ENCODE measurements at regions not wholly inside any gene's neighbourhood (a gene's known extent, or its start where the extent isn't known, plus 50 kb on each side); places are given as distances from the start of the nearest gene placed in this dataset.

DNA sequence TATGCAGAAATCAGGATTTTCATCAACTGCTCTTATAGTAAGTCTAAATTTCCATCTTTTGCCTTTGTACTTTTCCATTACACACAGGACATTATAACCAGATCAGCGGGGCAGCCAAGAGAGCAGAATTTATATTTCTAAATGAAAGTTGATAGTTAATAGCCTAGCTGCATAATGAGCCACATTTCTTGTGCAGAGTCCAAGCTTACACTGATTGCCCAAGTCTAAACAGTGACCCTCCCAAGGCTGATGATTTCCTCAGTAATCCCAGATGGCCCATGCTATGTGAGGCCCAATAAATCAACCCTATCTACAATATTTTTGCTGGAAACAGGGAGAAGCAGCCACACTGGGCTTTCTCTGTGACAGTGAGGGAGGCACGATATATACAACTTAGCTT lies 475.8 kb upstream of the KCNMB2 start:
- DNase-seq (no peak), ATAC-seq (peak in 3 of 4 donors; percentile 30 to 48 (median 35))
- no peak for TF ChIP-seq POLR2A (IDR thresholded peaks at IDR 0.05)
- TF ChIP-seq, protein P1, sequence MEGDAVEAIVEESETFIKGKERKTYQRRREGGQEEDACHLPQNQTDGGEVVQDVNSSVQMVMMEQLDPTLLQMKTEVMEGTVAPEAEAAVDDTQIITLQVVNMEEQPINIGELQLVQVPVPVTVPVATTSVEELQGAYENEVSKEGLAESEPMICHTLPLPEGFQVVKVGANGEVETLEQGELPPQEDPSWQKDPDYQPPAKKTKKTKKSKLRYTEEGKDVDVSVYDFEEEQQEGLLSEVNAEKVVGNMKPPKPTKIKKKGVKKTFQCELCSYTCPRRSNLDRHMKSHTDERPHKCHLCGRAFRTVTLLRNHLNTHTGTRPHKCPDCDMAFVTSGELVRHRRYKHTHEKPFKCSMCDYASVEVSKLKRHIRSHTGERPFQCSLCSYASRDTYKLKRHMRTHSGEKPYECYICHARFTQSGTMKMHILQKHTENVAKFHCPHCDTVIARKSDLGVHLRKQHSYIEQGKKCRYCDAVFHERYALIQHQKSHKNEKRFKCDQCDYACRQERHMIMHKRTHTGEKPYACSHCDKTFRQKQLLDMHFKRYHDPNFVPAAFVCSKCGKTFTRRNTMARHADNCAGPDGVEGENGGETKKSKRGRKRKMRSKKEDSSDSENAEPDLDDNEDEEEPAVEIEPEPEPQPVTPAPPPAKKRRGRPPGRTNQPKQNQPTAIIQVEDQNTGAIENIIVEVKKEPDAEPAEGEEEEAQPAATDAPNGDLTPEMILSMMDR (IDR thresholded peaks at IDR 0.05): no peak
- no peak overlapping the region for H3K4me3 ChIP-seq
- no peaks in the 10 kb centered on the region for H3K4me1 ChIP-seq
- no peaks in the 10 kb centered on the region for H3K27me3 ChIP-seq
- H3K27ac ChIP-seq: no peak overlapping the region
- no peaks in the 10 kb centered on the region for H3K9me3 ChIP-seq
- intact Hi-C loops (cut with DNase I): no loop called here
- 77% methylated on average over 2 of the region's 2 CpGs for WGBS (ENCODE audit: insufficient coverage, low coverage, low lambda C conversion rate, missing lambda C conversion rate)
- no peaks in the 10 kb centered on the region for H3K36me3 ChIP-seq

DNA sequence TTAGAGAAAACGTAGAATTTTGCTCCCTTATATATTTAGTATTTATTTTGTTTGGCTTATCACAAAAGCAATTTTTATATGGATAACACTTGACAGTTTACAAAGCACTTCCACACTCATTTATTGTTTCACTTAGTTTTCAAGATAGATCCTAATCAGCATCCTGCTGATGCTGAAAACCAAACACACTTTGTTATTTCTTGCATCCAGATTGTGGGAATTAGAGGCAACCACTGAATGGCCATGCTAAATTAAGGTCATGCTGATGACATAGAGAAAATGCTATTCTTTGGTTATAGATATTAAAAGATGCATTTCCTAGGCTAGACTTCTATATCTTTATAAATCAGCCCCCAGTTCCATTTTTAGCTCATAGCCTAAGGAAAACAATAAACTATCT lies 474.1 kb upstream of the KCNMB2 start:
- no peak for DNase-seq
- 82% methylated on average over 1 of the region's 1 CpG for WGBS (ENCODE audit: insufficient coverage, low coverage, low lambda C conversion rate, missing lambda C conversion rate)
- no peaks in the 10 kb centered on the region for H3K27me3 ChIP-seq
- ATAC-seq: no peak
- intact Hi-C loops (cut with DNase I): no loop called here
- no peaks in the 10 kb centered on the region for H3K36me3 ChIP-seq
- no peaks in the 10 kb centered on the region for H3K9me3 ChIP-seq
- TF ChIP-seq POLR2A (IDR thresholded peaks at IDR 0.05): no peak
- TF ChIP-seq, protein P1 (IDR thresholded peaks at IDR 0.05): no peak
- no peaks in the 10 kb centered on the region for H3K4me1 ChIP-seq
- no peak overlapping the region for H3K27ac ChIP-seq
- no peak overlapping the region for H3K4me3 ChIP-seq

DNA sequence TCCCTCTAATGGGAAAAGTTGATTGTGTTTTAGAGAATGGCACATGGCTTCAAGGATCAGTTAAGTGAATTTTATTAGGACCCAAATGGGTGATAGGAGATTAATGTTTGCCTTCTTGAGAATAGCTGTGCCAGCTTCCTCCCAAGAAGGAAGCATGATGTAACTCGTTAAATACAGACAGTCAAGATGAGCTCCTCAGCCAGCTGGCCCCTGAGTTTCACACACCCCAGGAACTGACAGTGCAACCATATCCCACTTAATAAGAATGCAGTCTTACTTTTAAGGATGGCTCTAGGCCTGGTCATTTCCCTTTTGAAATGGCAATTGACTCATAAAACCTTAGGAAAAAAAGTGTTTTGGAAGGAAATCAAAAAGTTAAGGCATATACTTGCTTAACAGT lies 472.8 kb upstream of the KCNMB2 start:
- H3K36me3 ChIP-seq: no peaks in the 10 kb centered on the region
- H3K4me3 ChIP-seq: no peak overlapping the region
- H3K4me1 ChIP-seq: no peaks in the 10 kb centered on the region
- no peak for TF ChIP-seq POLR2A (IDR thresholded peaks at IDR 0.05)
- TF ChIP-seq, protein P1 (IDR thresholded peaks at IDR 0.05): no peak
- no peaks in the 10 kb centered on the region for H3K27me3 ChIP-seq
- no peak for DNase-seq
- H3K27ac ChIP-seq: no peak overlapping the region
- ATAC-seq: no peak
- 40% methylated on average over 1 of the region's 1 CpG for WGBS (ENCODE audit: insufficient coverage, low coverage, low lambda C conversion rate, missing lambda C conversion rate)
- H3K9me3 ChIP-seq: no peaks in the 10 kb centered on the region
- intact Hi-C loops (cut with DNase I): no loop called here

DNA sequence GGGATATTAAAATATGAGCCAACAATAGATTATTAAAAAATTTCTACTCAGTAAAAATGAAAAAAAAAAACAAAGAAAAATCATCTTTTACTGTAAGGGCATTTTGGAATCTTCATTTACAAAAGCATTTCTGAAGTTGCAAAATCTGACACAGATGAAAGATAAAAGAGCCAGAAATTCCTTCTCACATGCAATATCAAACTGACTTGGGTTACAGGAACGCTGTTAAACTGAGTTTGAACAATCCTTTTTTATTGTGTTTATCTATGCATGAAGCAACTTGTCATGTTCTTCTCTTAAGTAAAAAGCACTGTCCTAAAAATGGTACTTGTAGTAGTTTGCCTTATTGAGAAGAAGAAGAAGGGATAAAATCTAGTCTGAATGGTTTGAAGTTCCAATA lies 468.5 kb upstream of the KCNMB2 start:
- no peak for TF ChIP-seq POLR2A (IDR thresholded peaks at IDR 0.05)
- TF ChIP-seq, protein P1 (IDR thresholded peaks at IDR 0.05): no peak

More for the DNA sequence above, 468.5 kb upstream of the KCNMB2 start:
- ATAC-seq: no peak
- DNase-seq: no peak
- intact Hi-C loops (cut with DNase I): no loop called here
- no peaks in the 10 kb centered on the region for H3K9me3 ChIP-seq
- WGBS (ENCODE audit: insufficient coverage, low coverage, low lambda C conversion rate, missing lambda C conversion rate): 65% methylated on average over 1 of the region's 1 CpG
- no peaks in the 10 kb centered on the region for H3K27me3 ChIP-seq
- no peaks in the 10 kb centered on the region for H3K36me3 ChIP-seq
- no peaks in the 10 kb centered on the region for H3K4me1 ChIP-seq
- no peak overlapping the region for H3K4me3 ChIP-seq
- H3K27ac ChIP-seq: no peak overlapping the region
